ENCODE measurements at regions not wholly inside any gene's neighbourhood (a gene's known extent, or its start where the extent isn't known, plus 50 kb on each side); places are given as distances from the start of the nearest gene placed in this dataset.

GRCh38 chr1:168932539-168932938 lies 174.0 kb upstream of the ATP1B1 start:
- Histone ChIP-seq H3K9me3 (ENCODE audit: insufficient read depth, low read length, severe bottlenecking) (no peaks in the 10 kb centered on the region), H3K4me2 (ENCODE audit: insufficient read depth, low read length) (no peak overlapping the region), H3K36me3 (ENCODE audit: insufficient read depth, low read length) (no peaks in the 10 kb centered on the region), H3K27me3 (ENCODE audit: insufficient read depth, low read length, poor library complexity) (no peaks in the 10 kb centered on the region), H4K20me1 (ENCODE audit: insufficient read depth, low read length) (no peaks in the 10 kb centered on the region), H3K4me1 (ENCODE audit: insufficient read depth, low read length) (no peaks in the 10 kb centered on the region), H2AFZ (ENCODE audit: low read depth, low read length) (no peak overlapping the region), H3K79me2 (ENCODE audit: insufficient read depth, low read length) (no peaks in the 10 kb centered on the region), H3K9ac (ENCODE audit: low read depth, low read length) (no peak overlapping the region), H3K27ac (ENCODE audit: low read length) (no peak overlapping the region), H3K4me3 (ENCODE audit: low read depth in 1 of 2, low read length in 2 of 2) (no peak overlapping the region)
- ATAC-seq (ENCODE audit: insufficient read depth, low read depth) (no peak), DNase-seq (no peak)
- no peak for TF ChIP-seq EZH2 (IDR thresholded peaks at IDR 0.05; ENCODE audit: borderline replicate concordance, low read depth, low read length, severe bottlenecking)
- TF ChIP-seq, protein P1, sequence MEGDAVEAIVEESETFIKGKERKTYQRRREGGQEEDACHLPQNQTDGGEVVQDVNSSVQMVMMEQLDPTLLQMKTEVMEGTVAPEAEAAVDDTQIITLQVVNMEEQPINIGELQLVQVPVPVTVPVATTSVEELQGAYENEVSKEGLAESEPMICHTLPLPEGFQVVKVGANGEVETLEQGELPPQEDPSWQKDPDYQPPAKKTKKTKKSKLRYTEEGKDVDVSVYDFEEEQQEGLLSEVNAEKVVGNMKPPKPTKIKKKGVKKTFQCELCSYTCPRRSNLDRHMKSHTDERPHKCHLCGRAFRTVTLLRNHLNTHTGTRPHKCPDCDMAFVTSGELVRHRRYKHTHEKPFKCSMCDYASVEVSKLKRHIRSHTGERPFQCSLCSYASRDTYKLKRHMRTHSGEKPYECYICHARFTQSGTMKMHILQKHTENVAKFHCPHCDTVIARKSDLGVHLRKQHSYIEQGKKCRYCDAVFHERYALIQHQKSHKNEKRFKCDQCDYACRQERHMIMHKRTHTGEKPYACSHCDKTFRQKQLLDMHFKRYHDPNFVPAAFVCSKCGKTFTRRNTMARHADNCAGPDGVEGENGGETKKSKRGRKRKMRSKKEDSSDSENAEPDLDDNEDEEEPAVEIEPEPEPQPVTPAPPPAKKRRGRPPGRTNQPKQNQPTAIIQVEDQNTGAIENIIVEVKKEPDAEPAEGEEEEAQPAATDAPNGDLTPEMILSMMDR (IDR thresholded peaks at IDR 0.05; ENCODE audit: borderline replicate concordance, extremely low read depth, low read length, poor library complexity, severe bottlenecking): no peak

DNA sequence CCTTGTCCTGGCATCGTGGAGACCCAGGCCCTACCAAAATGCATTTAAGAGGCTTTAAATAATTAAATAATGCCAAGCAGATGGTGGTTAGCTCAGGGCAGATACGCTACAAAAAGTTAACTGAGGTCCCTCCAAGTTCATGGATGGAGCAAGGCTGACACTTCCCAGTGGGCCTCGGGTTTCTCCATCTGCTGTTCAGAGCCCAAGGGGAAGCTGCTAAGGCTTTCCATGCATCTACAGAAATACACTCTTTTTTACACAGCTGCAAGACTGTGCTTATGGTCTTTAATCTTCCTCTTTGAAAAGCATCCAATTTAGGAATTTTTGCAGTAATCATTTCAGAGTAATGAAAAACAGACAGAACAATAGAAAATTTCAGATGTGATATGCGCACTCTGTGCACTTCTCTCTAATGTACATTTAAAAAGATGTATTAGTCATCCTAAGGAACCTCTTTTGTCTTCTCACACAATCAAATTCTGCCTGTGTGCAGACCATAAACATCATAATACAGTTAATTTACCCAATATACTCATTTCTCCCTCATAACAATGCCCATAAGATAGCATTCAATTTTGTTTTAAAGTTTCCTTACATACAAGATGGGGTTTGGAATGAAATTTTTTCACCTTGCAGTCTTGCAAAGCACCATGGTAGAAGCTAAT lies 173.2 kb upstream of the ATP1B1 start:
- H3K36me3 ChIP-seq (ENCODE audit: insufficient read depth, low read length): no peaks in the 10 kb centered on the region
- H3K9ac ChIP-seq (ENCODE audit: low read depth, low read length): no peak overlapping the region
- no peaks in the 10 kb centered on the region for H3K9me3 ChIP-seq (ENCODE audit: insufficient read depth, low read length, severe bottlenecking)
- H3K4me3 ChIP-seq (ENCODE audit: low read depth in 1 of 2, low read length in 2 of 2): no peak overlapping the region
- no peaks in the 10 kb centered on the region for H3K27me3 ChIP-seq (ENCODE audit: insufficient read depth, low read length, poor library complexity)
- H4K20me1 ChIP-seq (ENCODE audit: insufficient read depth, low read length): no peaks in the 10 kb centered on the region
- H3K4me1 ChIP-seq (ENCODE audit: insufficient read depth, low read length): no peaks in the 10 kb centered on the region
- no peak overlapping the region for H3K4me2 ChIP-seq (ENCODE audit: insufficient read depth, low read length)
- no peak overlapping the region for H2AFZ ChIP-seq (ENCODE audit: low read depth, low read length)
- no peak overlapping the region for H3K27ac ChIP-seq (ENCODE audit: low read length)
- TF ChIP-seq, protein P1 (IDR thresholded peaks at IDR 0.05; ENCODE audit: borderline replicate concordance, extremely low read depth, low read length, poor library complexity, severe bottlenecking): no peak
- no peak for TF ChIP-seq EZH2 (IDR thresholded peaks at IDR 0.05; ENCODE audit: borderline replicate concordance, low read depth, low read length, severe bottlenecking)
- H3K79me2 ChIP-seq (ENCODE audit: insufficient read depth, low read length): no peaks in the 10 kb centered on the region
- no peak for ATAC-seq (ENCODE audit: insufficient read depth, low read depth)
- DNase-seq: no peak

DNA sequence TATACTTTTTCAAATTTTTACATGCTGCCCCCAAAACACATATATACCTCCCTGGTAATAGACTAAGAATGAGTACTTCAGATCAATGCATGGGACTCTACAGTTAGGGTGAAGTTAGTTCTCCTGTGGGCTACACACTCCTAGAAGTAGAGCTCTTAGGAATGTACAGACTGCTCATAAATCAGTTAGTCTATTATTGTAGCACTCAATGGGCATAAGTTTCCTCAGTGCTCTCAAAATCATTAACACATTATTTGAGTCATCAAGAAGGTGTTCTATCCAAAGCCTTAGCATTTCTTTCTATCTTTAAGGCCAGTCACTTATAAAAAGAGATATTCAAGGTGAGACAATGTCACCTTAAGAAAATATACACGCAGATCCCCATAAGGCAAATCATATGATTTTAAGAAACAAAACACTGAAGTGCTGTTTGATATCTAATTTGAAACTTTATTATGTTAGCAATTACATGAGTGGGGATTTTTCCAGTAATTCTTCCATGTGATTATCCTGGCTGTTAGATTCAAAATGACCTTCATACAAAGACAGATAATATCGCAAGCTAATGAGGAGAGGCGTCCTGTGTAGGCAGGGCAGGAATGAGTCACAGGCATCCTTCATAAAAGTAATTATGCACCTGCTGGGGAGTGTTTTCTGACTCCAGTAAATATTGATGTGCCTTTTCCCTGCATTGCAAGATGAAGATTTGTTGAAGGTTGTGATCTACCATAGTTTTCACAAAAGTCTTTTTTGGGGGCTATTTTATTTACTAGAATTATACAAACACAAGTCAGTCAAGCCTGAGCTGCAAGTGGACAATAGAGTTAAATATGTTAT lies 167.2 kb upstream of the ATP1B1 start:
- no peak for DNase-seq
- no peak for ATAC-seq (ENCODE audit: insufficient read depth, low read depth)
- Histone ChIP-seq H3K27me3 (ENCODE audit: insufficient read depth, low read length, poor library complexity) (no peaks in the 10 kb centered on the region), H3K4me1 (ENCODE audit: insufficient read depth, low read length) (no peaks in the 10 kb centered on the region), H3K4me2 (ENCODE audit: insufficient read depth, low read length) (no peak overlapping the region), H3K27ac (ENCODE audit: low read length) (no peak overlapping the region), H3K36me3 (ENCODE audit: insufficient read depth, low read length) (no peaks in the 10 kb centered on the region), H3K9ac (ENCODE audit: low read depth, low read length) (no peak overlapping the region), H3K9me3 (ENCODE audit: insufficient read depth, low read length, severe bottlenecking) (no peaks in the 10 kb centered on the region), H2AFZ (ENCODE audit: low read depth, low read length) (no peak overlapping the region), H3K79me2 (ENCODE audit: insufficient read depth, low read length) (no peaks in the 10 kb centered on the region), H4K20me1 (ENCODE audit: insufficient read depth, low read length) (no peaks in the 10 kb centered on the region), H3K4me3 (ENCODE audit: low read depth in 1 of 2, low read length in 2 of 2) (no peak overlapping the region)
- TF ChIP-seq EZH2 (IDR thresholded peaks at IDR 0.05; ENCODE audit: borderline replicate concordance, low read depth, low read length, severe bottlenecking): no peak
- TF ChIP-seq, protein P1 (IDR thresholded peaks at IDR 0.05; ENCODE audit: borderline replicate concordance, extremely low read depth, low read length, poor library complexity, severe bottlenecking): no peak
